ENCODE measurements at regions not wholly inside any gene's neighbourhood (a gene's known extent, or its start where the extent isn't known, plus 50 kb on each side); places are given as distances from the start of the nearest gene placed in this dataset.
"Not testable (repeated sequence)": the region's sequence is repeated elsewhere in the genome, so short reads cannot be mapped to it uniquely, and the experiment has no call there.

- DNase-seq (ENCODE audit: low read depth in 2 of 2): no peak
These were observed 322.4 kb downstream of the LRRC70 start for GRCh38 chr5:62900976-62901375.

- DNase-seq (ENCODE audit: low read depth in 2 of 2): no peak
These were observed 317.7 kb downstream of the LRRC70 start for GRCh38 chr5:62896121-62896893.

- no peak for DNase-seq (ENCODE audit: low read depth in 2 of 2)
These were observed 308.1 kb downstream of the LRRC70 start for GRCh38 chr5:62886603-62887315.

GRCh38 chr5:62837330-62837729 is 258.7 kb downstream of the LRRC70 start:
- not testable (repeated sequence) for DNase-seq (ENCODE audit: low read depth in 2 of 2)

- no peak for DNase-seq (ENCODE audit: low read depth in 2 of 2)
These were observed 251.0 kb downstream of the LRRC70 start for GRCh38 chr5:62829604-62829986.

- no peak for DNase-seq (ENCODE audit: low read depth in 2 of 2)
These were observed 250.4 kb downstream of the LRRC70 start for GRCh38 chr5:62828742-62829603.

- DNase-seq (ENCODE audit: low read depth in 2 of 2): no peak
These were observed 247.1 kb downstream of the LRRC70 start for GRCh38 chr5:62825623-62826220.

GRCh38 chr5:62824936-62825335 is 246.3 kb downstream of the LRRC70 start:
- no peak for DNase-seq (ENCODE audit: low read depth in 2 of 2)

- DNase-seq (ENCODE audit: low read depth in 2 of 2): not testable (repeated sequence)
These were observed 238.4 kb downstream of the LRRC70 start for GRCh38 chr5:62817043-62817442.

- no peak for DNase-seq (ENCODE audit: low read depth in 2 of 2)
These were observed 236.4 kb downstream of the LRRC70 start for GRCh38 chr5:62814991-62815390.

GRCh38 chr5:62812621-62813255 is 234.1 kb downstream of the LRRC70 start:
- no peak for DNase-seq (ENCODE audit: low read depth in 2 of 2)

- DNase-seq (ENCODE audit: low read depth in 2 of 2): not testable (repeated sequence)
These were observed 226.2 kb downstream of the LRRC70 start for GRCh38 chr5:62804819-62805218.

- DNase-seq (ENCODE audit: low read depth in 2 of 2): no peak
These were observed 217.3 kb downstream of the LRRC70 start for GRCh38 chr5:62795926-62796325.

- no peak for DNase-seq (ENCODE audit: low read depth in 2 of 2)
These were observed 215.8 kb downstream of the LRRC70 start for GRCh38 chr5:62794456-62794855.

GRCh38 chr5:62791059-62791458 is 212.4 kb downstream of the LRRC70 start:
- no peak for DNase-seq (ENCODE audit: low read depth in 2 of 2)

GRCh38 chr5:62790348-62790747 is 211.7 kb downstream of the LRRC70 start:
- no peak for DNase-seq (ENCODE audit: low read depth in 2 of 2)

GRCh38 chr5:62786099-62786498 is 207.5 kb downstream of the LRRC70 start:
- DNase-seq (ENCODE audit: low read depth in 2 of 2): no peak

- DNase-seq (ENCODE audit: low read depth in 2 of 2): no peak
These were observed 207.0 kb downstream of the LRRC70 start for GRCh38 chr5:62785588-62785987.

GRCh38 chr5:62783374-62784057 is 204.9 kb downstream of the LRRC70 start:
- no peak for DNase-seq (ENCODE audit: low read depth in 2 of 2)

GRCh38 chr5:62780888-62781287 is 202.3 kb downstream of the LRRC70 start:
- DNase-seq (ENCODE audit: low read depth in 2 of 2): no peak

GRCh38 chr5:62780230-62780629 is 201.6 kb downstream of the LRRC70 start:
- no peak for DNase-seq (ENCODE audit: low read depth in 2 of 2)

Data from stimulated activated CD4-positive, alpha-beta T cell treated with anti-CD3 and anti-CD28 coated beads, Interleukin-15, amount 100 ng/mL, for 48 hours (primary cell).